Panc1 (cell line): ENCODE measurements at regions not wholly inside any gene's neighbourhood (a gene's known extent, or its start where the extent isn't known, plus 50 kb on each side); places are given as distances from the start of the nearest gene placed in this dataset.

Experiments used
- ATAC-seq: fragments of 200-7000 bp; cut with Tn5 transposase; 2 replicates; pipeline ENCODE4 v1.9.1; 2020; ENCODE audit warnings: mild to moderate bottlenecking, moderate library complexity
- BruUV-seq: library from RNA; stranded (reverse); fragments of 400-500 nt; replicated peaks from 2 replicates; lab custom pipeline; 2021; lab: Mats Ljungman, UMichigan
- CTCF ChIA-PET: fragments of 300-600 bp; sonication (Branson Sonifier 250); formaldehyde crosslinking; loops from one replicate; lab custom pipeline; 2022; ENCODE audit warnings: antibody characterized with exemption; lab: Charles Lee
- POLR2A ChIA-PET: fragments of 300-600 bp; sonication (Branson Sonifier 250); formaldehyde crosslinking; loops from one replicate; lab custom pipeline; 2022; ENCODE audit warnings: antibody characterized with exemption; lab: Charles Lee
- DNase-seq: peaks from one replicate; pipeline ENCODE4 v3.0.0-alpha.2; 2010; ENCODE audit warnings: low read depth, low spot score
- H3K27ac ChIP-seq: 2 replicates; pipeline ENCODE4 v1.5.1; 2011; ENCODE audit warnings: mild to moderate bottlenecking, low read length, inconsistent platforms
- H3K27me3 ChIP-seq: fragments of 200-500 bp; sonication (Bioruptor generic); 2 replicates; pipeline ENCODE4 v1.6.0; 2014; ENCODE audit warnings: low read length, inconsistent platforms; ENCODE audit not compliant: control insufficient read depth, insufficient read depth
- H3K36me3 ChIP-seq: fragments of 200-500 bp; sonication (Bioruptor generic); 2 replicates; pipeline ENCODE4 v1.5.1; 2014; ENCODE audit warnings: inconsistent platforms, mild to moderate bottlenecking, low read length, moderate library complexity; ENCODE audit not compliant: control insufficient read depth, insufficient read depth
- H3K4me1 ChIP-seq: 2 replicates; pipeline ENCODE4 v1.5.1; 2011; ENCODE audit warnings: inconsistent platforms, mild to moderate bottlenecking, low read length, moderate library complexity; ENCODE audit not compliant: control insufficient read depth, insufficient read depth
- H3K4me3 ChIP-seq, 2 experiments: 2 replicates each; pipeline ENCODE4 v1.5.1; 2011 to 2012; ENCODE audit warnings: low read depth in 2 of 2, low read length in 2 of 2, mild to moderate bottlenecking in 2 of 2, inconsistent platforms in 1 of 2, moderate library complexity in 1 of 2
- H3K9me3 ChIP-seq: fragments of 200-500 bp; sonication (Bioruptor generic); 2 replicates; pipeline ENCODE4 v1.5.1; 2014; ENCODE audit warnings: low read depth, mild to moderate bottlenecking, inconsistent platforms, low read length, moderate library complexity; ENCODE audit not compliant: control insufficient read depth, insufficient read depth
- CTCF ChIP-seq: fragments of 450-650 bp; IDR thresholded peaks from 2 replicates; pipeline ENCODE4 v1.5.1; 2017; ENCODE audit warnings: mild to moderate bottlenecking
- POLR2AphosphoS5 ChIP-seq: IDR thresholded peaks from 2 replicates; pipeline ENCODE4 v1.6.1; 2012; ENCODE audit warnings: mild to moderate bottlenecking, low read depth, low read length, moderate library complexity
- REST ChIP-seq, 2 experiments: IDR thresholded peaks; 2 replicates each; pipeline ENCODE4 v1.6.1; 2011 to 2012; ENCODE audit warnings: low read depth in 2 of 2, control low read depth in 1 of 2, low read length in 1 of 2, mild to moderate bottlenecking in 1 of 2, moderate library complexity in 1 of 2; ENCODE audit not compliant: insufficient read depth in 1 of 2
- SIN3A ChIP-seq: IDR thresholded peaks from 2 replicates; pipeline ENCODE4 v1.6.1; 2012; ENCODE audit warnings: low read depth, mild to moderate bottlenecking, low read length, moderate library complexity, borderline replicate concordance; ENCODE audit not compliant: insufficient read depth
- TCF7L2 ChIP-seq: IDR thresholded peaks from 2 replicates; pipeline ENCODE4 v1.6.1; 2011; ENCODE audit warnings: mild to moderate bottlenecking, low read depth, low read length, inconsistent platforms
- in situ Hi-C: cut with HindIII; loops from 2 replicates; pipeline ENCODE4 v1.10.0; 2016; ENCODE audit warnings: low sequenced_read_pairs, low pct_unique_long_range_greater_than_20kb
- intact Hi-C: fragments of 100-400 bp; cut with micrococcal nuclease; formaldehyde crosslinking; loops from one replicate; pipeline ENCODE4 v1.10.0; 2022; ENCODE audit not compliant: unreplicated experiment

- ChIA-PET CTCF (no interaction called here), POLR2A (no interaction called here)
- no TSS peak for BruUV-seq
- intact Hi-C loops: no loop called here
- Histone ChIP-seq H3K27me3 (no peaks in the 10 kb centered on the region), H3K36me3 (no peaks in the 10 kb centered on the region), H3K4me3 (no peak overlapping the region), H3K4me1 (no peaks in the 10 kb centered on the region), H3K27ac (no peak overlapping the region), H3K9me3 (no peaks in the 10 kb centered on the region)
- DNase-seq: no peak
- in situ Hi-C loops: no loop called here
- no peak for ATAC-seq
- TF ChIP-seq SIN3A: no peak
- no peak for TF ChIP-seq POLR2AphosphoS5
- no peak for TF ChIP-seq REST (IDR thresholded peaks at IDR 0.05; ENCODE audit: insufficient read depth in 1 of 2, low read depth in 2 of 2, low read length in 1 of 2)
- no peak for TF ChIP-seq CTCF
- no peak for TF ChIP-seq TCF7L2
These were observed 88.2 kb upstream of the FAM83B start for GRCh38 chr6:54758340-54758739.

- no peaks in the 10 kb centered on the region for H3K36me3 ChIP-seq
- H3K4me1 ChIP-seq: no peaks in the 10 kb centered on the region
- no peak for TF ChIP-seq POLR2AphosphoS5
- H3K27me3 ChIP-seq: no peaks in the 10 kb centered on the region
- H3K9me3 ChIP-seq: no peaks in the 10 kb centered on the region
- CTCF ChIA-PET: no interaction called here
- DNase-seq (no peak), ATAC-seq (no peak)
- POLR2A ChIA-PET: no interaction called here
- H3K27ac ChIP-seq: no peak overlapping the region
- no peak overlapping the region for H3K4me3 ChIP-seq
- in situ Hi-C loops (no loop called here), intact Hi-C loops (no loop called here)
- BruUV-seq: no TSS peak
These were observed 78.1 kb upstream of the FAM83B start for GRCh38 chr6:54768494-54768893.

- Histone ChIP-seq H3K27ac (no peak overlapping the region), H3K9me3 (no peaks in the 10 kb centered on the region), H3K27me3 (no peaks in the 10 kb centered on the region), H3K36me3 (no peaks in the 10 kb centered on the region), H3K4me3 (no peak overlapping the region), H3K4me1 (no peaks in the 10 kb centered on the region)
- ChIA-PET CTCF (no interaction called here), POLR2A (no interaction called here)
- ATAC-seq: no peak
- TF ChIP-seq TCF7L2 (no peak), CTCF (no peak), POLR2AphosphoS5 (no peak), REST (IDR thresholded peaks at IDR 0.05; ENCODE audit: insufficient read depth in 1 of 2, low read depth in 2 of 2, low read length in 1 of 2) (no peak), SIN3A (no peak)
- intact Hi-C loops (no loop called here), in situ Hi-C loops (no loop called here)
- BruUV-seq: no TSS peak
- no peak for DNase-seq
These were observed 76.2 kb upstream of the FAM83B start for GRCh38 chr6:54770328-54770727.
